Germinal center (tissue), 1 donor: ENCODE measurements at regions not wholly inside any gene's neighbourhood (a gene's known extent, or its start where the extent isn't known, plus 50 kb on each side); places are given as distances from the start of the nearest gene placed in this dataset.

Experiments
- DNase-seq: peaks from one replicate; pipeline ENCODE4 v3.0.0; 2012; ENCODE audit warnings: mixed read lengths, low spot score

- no peak for DNase-seq
Measured at GRCh38 chr18:7288544-7288943, 57.7 kb downstream of the LRRC30 start.

GRCh38 chr18:7290077-7290476, 59.2 kb downstream of the LRRC30 start:
- DNase-seq = no peak

GRCh38 chr18:7291046-7291445, 60.2 kb downstream of the LRRC30 start:
- no peak for DNase-seq

GRCh38 chr18:7298149-7298548, 67.3 kb downstream of the LRRC30 start:
- DNase-seq = no peak

- DNase-seq = no peak
Measured at GRCh38 chr18:7301094-7301493, 70.2 kb downstream of the LRRC30 start.

GRCh38 chr18:7303316-7304060, 72.6 kb downstream of the LRRC30 start:
- no peak for DNase-seq

GRCh38 chr18:7304061-7304370, 73.1 kb downstream of the LRRC30 start:
- DNase-seq = no peak

- DNase-seq = no peak
Measured at GRCh38 chr18:7305416-7305815, 74.5 kb downstream of the LRRC30 start.

GRCh38 chr18:7307030-7307429, 76.1 kb downstream of the LRRC30 start:
- no peak for DNase-seq

- no peak for DNase-seq
Measured at GRCh38 chr18:7307526-7307925, 76.6 kb downstream of the LRRC30 start.

GRCh38 chr18:7317804-7318231, 86.9 kb downstream of the LRRC30 start:
- DNase-seq = no peak

GRCh38 chr18:7319161-7319560, 88.3 kb downstream of the LRRC30 start:
- no peak for DNase-seq

GRCh38 chr18:7321831-7322230, 90.9 kb downstream of the LRRC30 start:
- DNase-seq = no peak

GRCh38 chr18:7322817-7323485, 92.1 kb downstream of the LRRC30 start:
- DNase-seq = no peak

GRCh38 chr18:7325126-7325430, 94.2 kb downstream of the LRRC30 start:
- no peak for DNase-seq

- no peak for DNase-seq
Measured at GRCh38 chr18:7329016-7329415, 98.1 kb downstream of the LRRC30 start.

GRCh38 chr18:7332452-7332851, 101.6 kb downstream of the LRRC30 start:
- no peak for DNase-seq

- no peak for DNase-seq
Measured at GRCh38 chr18:7333025-7333562, 102.2 kb downstream of the LRRC30 start.

- DNase-seq = no peak
Measured at GRCh38 chr18:7334973-7335568, 104.2 kb downstream of the LRRC30 start.

- DNase-seq = no peak
Measured at GRCh38 chr18:7336623-7337022, 105.7 kb downstream of the LRRC30 start.

- no peak for DNase-seq
Measured at GRCh38 chr18:7338846-7339245, 108.0 kb downstream of the LRRC30 start.

GRCh38 chr18:7341581-7342337, 110.9 kb downstream of the LRRC30 start:
- DNase-seq = no peak
